Nephron progenitor cell (in vitro differentiated cells): ENCODE measurements at regions not wholly inside any gene's neighbourhood (a gene's known extent, or its start where the extent isn't known, plus 50 kb on each side); places are given as distances from the start of the nearest gene placed in this dataset.

Source experiments
- DNase-seq: peaks from one replicate; pipeline ENCODE4 v3.0.0; 2021
- H3K27ac Mint-ChIP-seq: 2 replicates; pipeline ENCODE4 v1.8.0; 2021; ENCODE audit warnings: mild to moderate bottlenecking, moderate library complexity, mixed read lengths
- H3K27me3 Mint-ChIP-seq: 2 replicates; pipeline ENCODE4 v1.8.0; 2021; ENCODE audit warnings: mild to moderate bottlenecking, low read depth, mixed read lengths; ENCODE audit not compliant: poor library complexity
- H3K36me3 Mint-ChIP-seq: 2 replicates; pipeline ENCODE4 v1.8.0; 2021; ENCODE audit warnings: low read depth, mixed read lengths
- H3K4me1 Mint-ChIP-seq: 2 replicates; pipeline ENCODE4 v1.8.0; 2021; ENCODE audit warnings: mixed read lengths
- H3K4me3 Mint-ChIP-seq: 2 replicates; pipeline ENCODE4 v1.8.0; 2021; ENCODE audit warnings: mild to moderate bottlenecking, moderate library complexity, mixed read lengths
- H3K9me3 Mint-ChIP-seq: 2 replicates; pipeline ENCODE4 v1.8.0; 2021; ENCODE audit warnings: mild to moderate bottlenecking, moderate library complexity, mixed read lengths
- TF ChIP-seq, protein P1 (sequence below): fragments of 200-600 bp; sonication (generic); IDR thresholded peaks from 2 replicates; pipeline ENCODE4 v1.5.0; 2021; ENCODE audit warnings: antibody characterized with exemption

DNA sequence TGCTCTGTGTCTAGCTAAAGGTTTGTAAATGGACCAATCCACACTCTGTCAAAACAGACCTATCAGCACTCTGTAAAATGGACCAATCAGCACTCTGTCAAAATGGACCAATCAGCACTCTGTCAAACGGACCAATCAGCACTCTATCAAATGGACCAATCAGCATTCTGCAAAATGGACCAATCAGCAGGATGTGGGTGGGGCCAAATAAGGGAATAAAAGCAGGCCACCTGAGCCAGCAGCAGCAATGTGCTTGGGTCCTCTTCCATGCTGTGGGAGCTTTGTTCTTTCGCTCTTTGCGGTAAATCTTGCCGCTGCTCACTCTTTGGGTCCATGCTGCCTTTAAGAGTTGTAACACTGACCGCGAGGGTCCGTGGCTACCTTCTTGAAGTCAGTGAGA lies 740.5 kb upstream of the POM121L12 start:
- Mint-ChIP-seq H3K36me3 (no peaks in the 10 kb centered on the region), H3K27me3 (no peaks in the 10 kb centered on the region), H3K4me3 (no peak overlapping the region), H3K9me3 (peaks cover 8% of the 10 kb centered on the region), H3K4me1 (no peaks in the 10 kb centered on the region), H3K27ac (no peak overlapping the region)
- TF ChIP-seq, protein P1, sequence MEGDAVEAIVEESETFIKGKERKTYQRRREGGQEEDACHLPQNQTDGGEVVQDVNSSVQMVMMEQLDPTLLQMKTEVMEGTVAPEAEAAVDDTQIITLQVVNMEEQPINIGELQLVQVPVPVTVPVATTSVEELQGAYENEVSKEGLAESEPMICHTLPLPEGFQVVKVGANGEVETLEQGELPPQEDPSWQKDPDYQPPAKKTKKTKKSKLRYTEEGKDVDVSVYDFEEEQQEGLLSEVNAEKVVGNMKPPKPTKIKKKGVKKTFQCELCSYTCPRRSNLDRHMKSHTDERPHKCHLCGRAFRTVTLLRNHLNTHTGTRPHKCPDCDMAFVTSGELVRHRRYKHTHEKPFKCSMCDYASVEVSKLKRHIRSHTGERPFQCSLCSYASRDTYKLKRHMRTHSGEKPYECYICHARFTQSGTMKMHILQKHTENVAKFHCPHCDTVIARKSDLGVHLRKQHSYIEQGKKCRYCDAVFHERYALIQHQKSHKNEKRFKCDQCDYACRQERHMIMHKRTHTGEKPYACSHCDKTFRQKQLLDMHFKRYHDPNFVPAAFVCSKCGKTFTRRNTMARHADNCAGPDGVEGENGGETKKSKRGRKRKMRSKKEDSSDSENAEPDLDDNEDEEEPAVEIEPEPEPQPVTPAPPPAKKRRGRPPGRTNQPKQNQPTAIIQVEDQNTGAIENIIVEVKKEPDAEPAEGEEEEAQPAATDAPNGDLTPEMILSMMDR = no peak
- DNase-seq = no peak

DNA sequence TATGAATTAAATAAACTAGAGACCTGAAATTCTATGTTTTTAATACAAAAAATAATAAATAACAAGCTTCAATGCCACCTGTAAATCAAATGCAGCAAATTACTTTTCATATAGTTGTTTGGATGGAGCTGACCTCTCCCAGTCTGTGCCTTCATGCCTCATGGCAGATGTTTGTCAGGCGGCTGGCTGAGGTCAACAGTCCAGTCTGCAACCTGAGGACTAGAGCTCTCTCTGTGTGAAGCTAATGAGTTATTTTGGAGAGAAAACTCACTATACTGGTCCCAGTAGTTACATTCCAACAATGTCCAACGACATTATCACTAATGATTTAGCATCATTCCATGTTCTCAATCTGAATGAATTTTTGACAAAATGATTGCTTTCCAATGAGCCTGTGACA lies 746.2 kb upstream of the POM121L12 start:
- H3K27ac Mint-ChIP-seq = no peak overlapping the region
- H3K4me3 Mint-ChIP-seq = no peak overlapping the region
- H3K27me3 Mint-ChIP-seq = no peaks in the 10 kb centered on the region
- TF ChIP-seq, protein P1 = no peak
- no peaks in the 10 kb centered on the region for H3K36me3 Mint-ChIP-seq
- H3K9me3 Mint-ChIP-seq = no peaks in the 10 kb centered on the region
- no peak for DNase-seq
- H3K4me1 Mint-ChIP-seq = no peaks in the 10 kb centered on the region

DNA sequence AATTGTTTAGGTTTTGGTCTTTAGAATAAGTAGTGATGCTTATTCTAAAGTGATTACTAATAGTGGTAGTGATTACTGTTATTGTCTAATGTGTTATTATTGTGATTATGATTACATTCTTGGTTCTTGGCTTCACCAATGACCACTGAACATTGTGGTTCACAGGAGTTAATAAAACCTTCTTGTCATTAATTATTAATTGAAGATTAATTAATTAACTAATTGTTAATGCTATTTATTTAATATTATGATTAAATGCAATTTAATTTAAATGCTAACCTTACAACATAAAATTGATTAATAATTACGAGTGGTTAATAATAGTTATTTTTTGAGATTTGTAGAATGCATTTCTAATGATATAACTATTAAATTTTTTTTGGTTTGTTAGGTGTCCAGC lies 747.7 kb upstream of the POM121L12 start:
- Mint-ChIP-seq H3K36me3 (no peaks in the 10 kb centered on the region), H3K4me3 (no peak overlapping the region), H3K27me3 (no peaks in the 10 kb centered on the region), H3K9me3 (no peaks in the 10 kb centered on the region), H3K27ac (no peak overlapping the region), H3K4me1 (no peaks in the 10 kb centered on the region)
- DNase-seq = no peak
- TF ChIP-seq, protein P1 = no peak

DNA sequence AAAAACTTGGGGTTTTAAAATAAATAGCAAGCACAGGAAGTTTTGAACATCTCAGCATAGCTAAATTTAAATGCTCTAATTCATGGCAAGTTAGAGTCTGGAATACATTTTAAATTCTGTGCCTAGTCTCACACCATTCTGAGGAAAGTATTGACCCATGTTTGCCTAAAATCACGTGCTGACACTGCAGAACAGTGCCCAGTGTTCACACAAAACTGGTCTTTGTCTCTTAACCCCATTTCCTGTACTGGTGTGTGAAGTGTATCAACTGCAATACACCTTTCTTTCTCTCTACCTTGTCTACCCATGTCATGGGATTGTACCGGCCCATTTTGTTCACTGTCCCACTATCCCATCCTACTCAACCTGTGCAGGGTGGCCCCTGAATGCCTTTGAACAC lies 749.7 kb upstream of the POM121L12 start:
- TF ChIP-seq, protein P1 = no peak
- Mint-ChIP-seq H3K36me3 (no peaks in the 10 kb centered on the region), H3K9me3 (peaks cover 11% of the 10 kb centered on the region), H3K27ac (no peak overlapping the region), H3K27me3 (no peaks in the 10 kb centered on the region), H3K4me3 (no peak overlapping the region), H3K4me1 (no peaks in the 10 kb centered on the region)
- DNase-seq = no peak

DNA sequence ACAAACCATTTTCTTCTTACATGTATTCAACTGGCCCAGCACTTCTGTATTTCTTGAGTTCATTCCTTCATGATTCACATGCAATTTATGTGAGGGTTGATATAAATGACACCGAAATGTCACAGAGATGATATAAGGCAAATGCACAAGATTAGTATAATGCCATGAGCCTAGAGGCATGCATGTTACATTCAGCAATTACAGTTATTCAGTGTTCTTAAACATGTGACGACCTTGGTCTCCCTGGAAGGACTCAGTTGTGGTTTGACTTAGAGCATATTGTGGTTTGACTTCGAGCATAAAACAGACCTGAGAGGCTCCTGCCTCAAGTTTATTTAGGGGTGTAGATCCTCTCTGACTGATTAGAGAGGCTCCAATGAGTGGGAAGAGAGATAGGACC lies 752.1 kb upstream of the POM121L12 start:
- no peak for DNase-seq
- H3K4me1 Mint-ChIP-seq = no peaks in the 10 kb centered on the region
- H3K9me3 Mint-ChIP-seq = peaks cover 11% of the 10 kb centered on the region
- TF ChIP-seq, protein P1 = no peak
- no peaks in the 10 kb centered on the region for H3K36me3 Mint-ChIP-seq
- no peak overlapping the region for H3K4me3 Mint-ChIP-seq
- H3K27ac Mint-ChIP-seq = no peak overlapping the region
- H3K27me3 Mint-ChIP-seq = no peaks in the 10 kb centered on the region

DNA sequence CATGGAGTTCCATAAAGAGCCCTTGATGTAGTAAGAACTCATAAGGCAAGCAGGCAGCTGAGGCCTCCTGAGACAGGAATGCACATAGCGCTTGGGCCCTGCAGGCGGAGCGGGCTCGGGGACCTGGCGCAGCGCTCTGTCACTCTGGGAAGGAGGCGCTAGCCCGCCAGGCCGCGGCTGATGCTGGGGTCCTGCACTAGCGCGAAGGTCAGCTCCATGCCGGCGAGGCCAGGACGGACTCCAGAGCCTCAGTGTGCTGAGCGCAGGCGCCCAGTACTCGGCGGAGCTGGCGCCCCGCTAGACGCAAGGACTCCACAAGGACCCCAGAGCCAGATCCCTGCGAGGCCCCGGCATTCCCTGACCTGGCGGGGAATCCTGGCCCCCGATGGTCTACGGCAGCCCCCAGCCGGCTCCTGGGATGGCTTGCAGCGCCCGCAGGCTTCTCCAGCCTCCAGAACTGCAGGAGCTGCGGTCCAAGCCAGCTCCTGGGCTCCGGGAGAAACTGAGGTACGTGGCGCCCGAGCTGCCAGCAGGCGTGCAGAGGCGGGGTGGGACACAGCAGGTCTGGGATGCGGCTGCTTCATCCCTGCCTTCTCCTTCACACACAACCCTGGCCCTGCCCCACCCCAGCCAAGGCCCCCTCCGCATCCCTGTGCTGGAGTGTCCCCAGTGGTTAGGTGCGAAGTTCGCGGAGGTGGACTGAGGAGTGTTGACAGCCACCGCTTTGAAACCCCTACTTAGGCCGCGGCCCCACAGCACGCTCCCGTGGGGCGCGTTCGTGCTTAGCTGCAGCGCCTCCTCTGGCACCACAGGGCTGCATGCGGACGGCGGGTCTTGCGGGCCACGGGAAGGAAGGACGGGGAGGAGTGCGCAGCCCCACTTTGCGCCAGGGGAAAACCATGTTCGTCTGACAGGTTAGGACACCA lies 761.5 kb upstream of the POM121L12 start:
- H3K27ac Mint-ChIP-seq = no peak overlapping the region
- H3K9me3 Mint-ChIP-seq = peaks cover 4% of the 10 kb centered on the region
- TF ChIP-seq, protein P1 = no peak
- no peaks in the 10 kb centered on the region for H3K36me3 Mint-ChIP-seq
- H3K4me3 Mint-ChIP-seq = no peak overlapping the region
- no peak for DNase-seq
- H3K4me1 Mint-ChIP-seq = peaks cover 11% of the 10 kb centered on the region
- peaks cover 2% of the 10 kb centered on the region for H3K27me3 Mint-ChIP-seq
